GM21786 (cell line): ENCODE measurements at regions not wholly inside any gene's neighbourhood (a gene's known extent, or its start where the extent isn't known, plus 50 kb on each side); places are given as distances from the start of the nearest gene placed in this dataset.

Source experiments
- ATAC-seq: cut with Tn5 transposase; IDR thresholded peaks from one replicate; pipeline ENCODE4 v1.9.1; 2021; ENCODE audit not compliant: unreplicated experiment

GRCh38 chr15:31953478-31953877 is 76.8 kb upstream of the CHRNA7 start:
- ATAC-seq: no peak

GRCh38 chr15:31954374-31955172 is 75.7 kb upstream of the CHRNA7 start:
- no peak for ATAC-seq

- ATAC-seq: no peak
These were observed 74.6 kb upstream of the CHRNA7 start for GRCh38 chr15:31955734-31956133.

GRCh38 chr15:31957581-31957980 is 72.7 kb upstream of the CHRNA7 start:
- no peak for ATAC-seq

- ATAC-seq: no peak
These were observed 65.6 kb upstream of the CHRNA7 start for GRCh38 chr15:31964586-31965307.

- no peak for ATAC-seq
These were observed 60.3 kb upstream of the CHRNA7 start for GRCh38 chr15:31970007-31970406.

DNA sequence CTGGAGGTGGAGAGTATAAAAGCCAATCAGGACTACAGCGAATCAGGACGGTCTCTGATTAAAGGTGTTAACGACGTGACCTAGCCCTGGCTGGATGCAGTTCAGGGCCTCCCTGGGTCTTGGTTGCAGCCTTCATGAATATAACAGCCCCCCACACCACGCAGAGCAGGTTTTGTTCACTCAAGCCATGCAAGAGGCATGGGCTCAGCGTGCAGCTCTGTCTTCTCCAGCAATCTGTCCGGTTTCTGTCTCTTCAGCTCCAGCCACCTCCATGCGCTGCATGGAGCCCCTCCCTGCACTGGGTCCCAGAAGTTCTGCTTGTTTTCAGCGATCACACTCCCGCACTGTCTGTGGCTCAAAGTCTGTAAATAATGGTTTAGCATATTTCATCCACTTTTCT is 57.1 kb upstream of the CHRNA7 start:
- ATAC-seq: no peak

DNA sequence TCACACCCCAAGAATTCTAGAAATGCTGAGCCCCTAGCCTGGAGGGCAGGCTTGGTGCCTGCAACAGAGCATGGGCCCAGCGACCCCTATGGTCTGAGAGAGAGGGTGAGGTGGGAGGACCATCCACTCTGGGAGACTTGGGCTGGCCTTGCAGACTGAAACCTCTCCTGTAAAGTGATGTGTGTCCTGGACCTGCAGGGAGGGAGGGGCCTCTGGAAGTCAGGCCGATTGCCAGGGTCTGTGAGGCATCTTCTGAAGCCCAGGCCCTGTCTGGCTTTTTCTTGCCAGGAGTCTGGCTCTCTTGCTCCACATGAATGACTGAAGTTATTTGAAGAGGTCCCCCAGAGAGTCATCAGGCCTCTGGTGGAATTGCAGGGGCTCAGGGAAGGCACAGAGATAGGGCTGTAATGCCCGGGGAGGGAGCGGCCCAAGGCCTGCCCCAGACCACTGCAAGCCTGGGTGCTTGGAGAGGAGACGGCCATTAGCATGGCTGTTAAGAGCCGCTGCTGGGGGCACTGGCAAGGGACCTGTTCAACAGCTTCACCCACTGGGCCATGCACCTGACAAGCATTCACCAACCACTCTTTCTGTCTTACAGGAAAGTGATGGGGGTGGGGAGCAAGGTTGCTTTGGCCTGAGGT is 56.0 kb upstream of the CHRNA7 start:
- no peak for ATAC-seq

GRCh38 chr15:31974855-31975829 is 55.2 kb upstream of the CHRNA7 start:
- ATAC-seq: no peak

DNA sequence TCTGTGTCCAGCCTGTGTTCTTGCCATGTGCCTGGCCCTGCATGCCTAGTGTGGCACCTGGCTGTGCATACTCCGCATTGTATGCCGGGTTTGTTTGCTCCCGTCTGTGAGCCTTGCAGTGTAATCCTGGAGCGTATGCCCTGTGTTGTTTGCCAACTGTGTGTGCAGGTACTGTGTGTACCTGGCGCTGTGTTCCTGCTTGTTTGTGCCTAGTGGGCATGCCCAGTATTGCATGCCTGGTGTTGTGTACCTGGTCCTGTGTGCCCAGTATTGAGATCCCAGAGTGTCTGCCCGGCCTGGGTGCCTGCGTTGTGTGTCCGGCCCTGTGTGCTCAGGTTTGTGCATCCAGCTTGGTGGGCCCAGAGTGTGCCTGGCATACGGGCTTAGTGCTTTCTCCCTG is 54.5 kb upstream of the CHRNA7 start:
- ATAC-seq: no peak

DNA sequence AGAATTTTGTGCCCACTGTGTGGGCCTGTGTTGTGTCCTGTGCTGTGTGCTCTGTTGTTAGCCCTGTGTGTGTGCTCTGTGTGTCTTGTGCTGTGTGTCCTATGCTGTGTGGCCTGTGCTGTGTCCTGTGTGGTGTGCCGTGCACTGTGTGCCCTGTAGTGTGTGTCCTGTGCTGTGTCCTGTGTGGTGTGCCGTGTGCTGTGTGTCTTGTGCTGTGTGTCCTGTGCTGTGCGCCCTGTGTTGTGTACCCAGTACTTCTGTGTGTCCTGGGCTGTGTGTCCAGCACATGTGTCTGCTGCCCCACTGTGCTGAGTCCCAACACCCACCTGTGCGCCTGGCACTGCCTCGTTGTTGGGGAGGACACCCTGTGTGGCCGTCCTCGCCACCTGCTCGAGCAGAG is 53.2 kb upstream of the CHRNA7 start:
- ATAC-seq: no peak

DNA sequence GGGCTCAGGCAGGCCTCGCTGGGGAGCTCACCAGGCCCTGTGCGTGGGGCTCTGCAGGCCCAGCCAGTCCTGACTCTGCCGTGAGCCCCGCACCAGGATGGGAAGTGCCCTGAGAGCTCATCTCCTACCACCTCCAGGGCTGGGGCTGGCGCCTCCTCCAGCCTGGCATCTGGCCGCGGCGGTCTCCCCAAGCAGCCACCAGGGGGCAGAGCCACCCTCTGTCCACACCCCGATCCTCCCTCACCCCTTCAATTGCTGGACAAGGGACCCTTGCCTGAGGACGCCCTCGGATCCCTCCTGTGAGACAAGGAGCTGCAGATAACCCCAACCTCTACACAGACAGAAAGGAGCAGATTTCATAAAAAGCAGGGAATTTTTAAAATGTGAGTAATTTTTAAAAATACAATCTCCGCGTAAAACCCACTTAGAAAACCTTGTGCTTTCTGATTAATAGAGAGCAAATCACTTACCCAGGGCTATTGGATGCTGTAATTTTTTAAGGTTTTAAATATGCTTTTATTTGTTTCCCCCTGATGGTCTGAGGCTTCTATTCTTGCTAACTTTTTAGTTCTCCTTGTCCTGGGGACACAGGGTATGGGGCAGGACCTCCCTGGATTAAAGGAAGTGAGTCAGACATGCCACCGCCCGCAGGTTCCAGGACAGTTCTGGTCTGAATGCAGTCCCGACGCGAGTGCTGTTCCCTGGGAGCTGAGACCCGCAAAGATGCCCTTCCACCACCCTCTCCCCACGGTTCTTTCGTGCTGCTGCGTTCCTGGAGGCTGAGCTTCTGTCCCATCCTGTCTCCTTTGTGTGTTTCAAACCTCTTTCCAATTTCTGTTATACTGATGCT is 52.3 kb upstream of the CHRNA7 start:
- no peak for ATAC-seq
